ENCODE measurements at regions not wholly inside any gene's neighbourhood (a gene's known extent, or its start where the extent isn't known, plus 50 kb on each side); places are given as distances from the start of the nearest gene placed in this dataset.
"Not testable (repeated sequence)": the region's sequence is repeated elsewhere in the genome, so short reads cannot be mapped to it uniquely, and the experiment has no call there.

- no peak for DNase-seq (ENCODE audit: low spot score)
- H3K4me3 Mint-ChIP-seq: no peak overlapping the region
- H3K36me3 Mint-ChIP-seq (ENCODE audit: low read depth): no peaks in the 10 kb centered on the region
- intact Hi-C loops (cut with micrococcal nuclease): no loop called here
- no peaks in the 10 kb centered on the region for H3K4me1 Mint-ChIP-seq (ENCODE audit: low read depth)
- no peak overlapping the region for H3K27ac Mint-ChIP-seq
- peaks cover 7% of the 10 kb centered on the region for H3K27me3 Mint-ChIP-seq (ENCODE audit: insufficient read depth)
- H3K9me3 Mint-ChIP-seq: no peaks in the 10 kb centered on the region
Observed at GRCh38 chr1:182331387-182331786, 60.2 kb downstream of the GLUL start.

GRCh38 chr1:182330303-182330702 is 61.3 kb downstream of the GLUL start:
- H3K27ac Mint-ChIP-seq: no peak overlapping the region
- no peak for DNase-seq (ENCODE audit: low spot score)
- no peaks in the 10 kb centered on the region for H3K9me3 Mint-ChIP-seq
- H3K4me1 Mint-ChIP-seq (ENCODE audit: low read depth): no peaks in the 10 kb centered on the region
- no peaks in the 10 kb centered on the region for H3K36me3 Mint-ChIP-seq (ENCODE audit: low read depth)
- peaks cover 4% of the 10 kb centered on the region for H3K27me3 Mint-ChIP-seq (ENCODE audit: insufficient read depth)
- H3K4me3 Mint-ChIP-seq: no peak overlapping the region
- intact Hi-C loops (cut with micrococcal nuclease): no loop called here

GRCh38 chr1:182329471-182329870 is 62.1 kb downstream of the GLUL start:
- H3K27ac Mint-ChIP-seq: no peak overlapping the region
- peaks cover 3% of the 10 kb centered on the region for H3K27me3 Mint-ChIP-seq (ENCODE audit: insufficient read depth)
- H3K4me3 Mint-ChIP-seq: no peak overlapping the region
- no peaks in the 10 kb centered on the region for H3K9me3 Mint-ChIP-seq
- intact Hi-C loops (cut with micrococcal nuclease): no loop called here
- no peaks in the 10 kb centered on the region for H3K4me1 Mint-ChIP-seq (ENCODE audit: low read depth)
- no peaks in the 10 kb centered on the region for H3K36me3 Mint-ChIP-seq (ENCODE audit: low read depth)
- no peak for DNase-seq (ENCODE audit: low spot score)

GRCh38 chr1:182328591-182328990 is 63.0 kb downstream of the GLUL start:
- Mint-ChIP-seq H3K36me3 (ENCODE audit: low read depth) (no peaks in the 10 kb centered on the region), H3K4me1 (ENCODE audit: low read depth) (no peaks in the 10 kb centered on the region), H3K9me3 (no peaks in the 10 kb centered on the region), H3K27ac (no peak overlapping the region), H3K27me3 (ENCODE audit: insufficient read depth) (peaks cover 2% of the 10 kb centered on the region), H3K4me3 (no peak overlapping the region)
- DNase-seq (ENCODE audit: low spot score): no peak
- intact Hi-C loops (cut with micrococcal nuclease): no loop called here

GRCh38 chr1:182325339-182325738 is 66.3 kb downstream of the GLUL start:
- H3K4me3 Mint-ChIP-seq: no peak overlapping the region
- H3K36me3 Mint-ChIP-seq (ENCODE audit: low read depth): no peaks in the 10 kb centered on the region
- H3K9me3 Mint-ChIP-seq: no peaks in the 10 kb centered on the region
- intact Hi-C loops (cut with micrococcal nuclease): no loop called here
- no peak overlapping the region for H3K27ac Mint-ChIP-seq
- H3K4me1 Mint-ChIP-seq (ENCODE audit: low read depth): no peaks in the 10 kb centered on the region
- H3K27me3 Mint-ChIP-seq (ENCODE audit: insufficient read depth): peaks cover 5% of the 10 kb centered on the region
- DNase-seq (ENCODE audit: low spot score): no peak

- H3K4me1 Mint-ChIP-seq (ENCODE audit: low read depth); H3K27ac Mint-ChIP-seq; H3K9me3 Mint-ChIP-seq; DNase-seq (ENCODE audit: low spot score); intact Hi-C loops (cut with micrococcal nuclease); H3K27me3 Mint-ChIP-seq (ENCODE audit: insufficient read depth); H3K36me3 Mint-ChIP-seq (ENCODE audit: low read depth); H3K4me3 Mint-ChIP-seq: not testable (repeated sequence)
Observed at GRCh38 chr1:182321532-182321931, 70.1 kb downstream of the GLUL start.

GRCh38 chr1:182317611-182318161 is 73.9 kb downstream of the GLUL start:
- Mint-ChIP-seq H3K27me3 (ENCODE audit: insufficient read depth) (peaks cover 11% of the 10 kb centered on the region), H3K9me3 (no peaks in the 10 kb centered on the region), H3K27ac (no peak overlapping the region), H3K36me3 (ENCODE audit: low read depth) (no peaks in the 10 kb centered on the region), H3K4me3 (no peak overlapping the region), H3K4me1 (ENCODE audit: low read depth) (no peaks in the 10 kb centered on the region)
- intact Hi-C loops (cut with micrococcal nuclease): no loop called here
- DNase-seq (ENCODE audit: low spot score): no peak

GRCh38 chr1:182316454-182316853 is 75.1 kb downstream of the GLUL start:
- H3K9me3 Mint-ChIP-seq; H3K36me3 Mint-ChIP-seq (ENCODE audit: low read depth); DNase-seq (ENCODE audit: low spot score); H3K27ac Mint-ChIP-seq; H3K27me3 Mint-ChIP-seq (ENCODE audit: insufficient read depth); H3K4me3 Mint-ChIP-seq; intact Hi-C loops (cut with micrococcal nuclease); H3K4me1 Mint-ChIP-seq (ENCODE audit: low read depth): not testable (repeated sequence)

- H3K27ac Mint-ChIP-seq: no peak overlapping the region
- H3K9me3 Mint-ChIP-seq: no peaks in the 10 kb centered on the region
- H3K4me3 Mint-ChIP-seq: no peak overlapping the region
- no peaks in the 10 kb centered on the region for H3K36me3 Mint-ChIP-seq (ENCODE audit: low read depth)
- intact Hi-C loops (cut with micrococcal nuclease): no loop called here
- H3K4me1 Mint-ChIP-seq (ENCODE audit: low read depth): no peaks in the 10 kb centered on the region
- DNase-seq (ENCODE audit: low spot score): no peak
- H3K27me3 Mint-ChIP-seq (ENCODE audit: insufficient read depth): peaks cover 8% of the 10 kb centered on the region
Observed at GRCh38 chr1:182315167-182315556, 76.4 kb downstream of the GLUL start.

GRCh38 chr1:182309631-182310351 is 81.8 kb downstream of the GLUL start:
- no peaks in the 10 kb centered on the region for H3K4me1 Mint-ChIP-seq (ENCODE audit: low read depth)
- H3K4me3 Mint-ChIP-seq: no peak overlapping the region
- peaks cover 2% of the 10 kb centered on the region for H3K27me3 Mint-ChIP-seq (ENCODE audit: insufficient read depth)
- intact Hi-C loops (cut with micrococcal nuclease): no loop called here
- H3K9me3 Mint-ChIP-seq: no peaks in the 10 kb centered on the region
- H3K27ac Mint-ChIP-seq: no peak overlapping the region
- no peaks in the 10 kb centered on the region for H3K36me3 Mint-ChIP-seq (ENCODE audit: low read depth)
- DNase-seq (ENCODE audit: low spot score): no peak

- Mint-ChIP-seq H3K4me1 (ENCODE audit: low read depth) (peaks cover 9% of the 10 kb centered on the region), H3K4me3 (no peak overlapping the region), H3K27me3 (ENCODE audit: insufficient read depth) (peaks cover 2% of the 10 kb centered on the region), H3K27ac (no peak overlapping the region), H3K9me3 (no peaks in the 10 kb centered on the region), H3K36me3 (ENCODE audit: low read depth) (no peaks in the 10 kb centered on the region)
- no peak for DNase-seq (ENCODE audit: low spot score)
- intact Hi-C loops (cut with micrococcal nuclease): no loop called here
Observed at GRCh38 chr1:182308826-182309225, 82.8 kb downstream of the GLUL start.

- H3K9me3 Mint-ChIP-seq; H3K36me3 Mint-ChIP-seq (ENCODE audit: low read depth); H3K27ac Mint-ChIP-seq; intact Hi-C loops (cut with micrococcal nuclease); DNase-seq (ENCODE audit: low spot score); H3K4me3 Mint-ChIP-seq; H3K27me3 Mint-ChIP-seq (ENCODE audit: insufficient read depth): not testable (repeated sequence)
- H3K4me1 Mint-ChIP-seq (ENCODE audit: low read depth): peaks cover 19% of the 10 kb centered on the region
Observed at GRCh38 chr1:182307486-182307885, 84.1 kb downstream of the GLUL start.

- no peak for DNase-seq (ENCODE audit: low spot score)
- no peak overlapping the region for H3K4me3 Mint-ChIP-seq
- no peaks in the 10 kb centered on the region for H3K9me3 Mint-ChIP-seq
- no peaks in the 10 kb centered on the region for H3K27me3 Mint-ChIP-seq (ENCODE audit: insufficient read depth)
- no peaks in the 10 kb centered on the region for H3K36me3 Mint-ChIP-seq (ENCODE audit: low read depth)
- H3K4me1 Mint-ChIP-seq (ENCODE audit: low read depth): peaks cover 35% of the 10 kb centered on the region
- intact Hi-C loops (cut with micrococcal nuclease): no loop called here
- H3K27ac Mint-ChIP-seq: no peak overlapping the region
Observed at GRCh38 chr1:182305861-182306260, 85.7 kb downstream of the GLUL start.

GRCh38 chr1:182304627-182305026 is 87.0 kb downstream of the GLUL start:
- Mint-ChIP-seq H3K27ac (no peak overlapping the region), H3K36me3 (ENCODE audit: low read depth) (no peaks in the 10 kb centered on the region), H3K9me3 (no peaks in the 10 kb centered on the region)

More at GRCh38 chr1:182304627-182305026, 87.0 kb downstream of the GLUL start:
- intact Hi-C loops (cut with micrococcal nuclease): loop anchor here (5.0 kb wide), 3 partner anchors 162 to 1858 kb away; no protein-coding TSS in a partner anchor
- H3K4me3 Mint-ChIP-seq: no peak overlapping the region
- peaks cover 46% of the 10 kb centered on the region for H3K4me1 Mint-ChIP-seq (ENCODE audit: low read depth)
- H3K27me3 Mint-ChIP-seq (ENCODE audit: insufficient read depth): no peaks in the 10 kb centered on the region
- no peak for DNase-seq (ENCODE audit: low spot score)
